ENCODE measurements at regions not wholly inside any gene's neighbourhood (a gene's known extent, or its start where the extent isn't known, plus 50 kb on each side); places are given as distances from the start of the nearest gene placed in this dataset.

GRCh38 chr1:217230412-217230811, 400.5 kb downstream of the GPATCH2 start:
- no peaks in the 10 kb centered on the region for H4K20me1 ChIP-seq (replicated peaks; ENCODE audit: control insufficient read depth, insufficient read depth, low read length)
- H3K27ac ChIP-seq (ENCODE audit: extremely low read depth, low read depth, low read length), result no peak overlapping the region
- in situ Hi-C loops (cut with MboI) (no loop called here), intact Hi-C loops (cut with micrococcal nuclease) (no loop called here)
- H3K9me3 ChIP-seq (replicated peaks; ENCODE audit: control insufficient read depth, insufficient read depth, low read depth, low read length), result no peaks in the 10 kb centered on the region
- H3K36me3 ChIP-seq (ENCODE audit: control insufficient read depth, insufficient read depth, low read length), result no peaks in the 10 kb centered on the region
- WGBS (ENCODE audit: insufficient coverage, low coverage, missing lambda C conversion rate), result 0% methylated on average over 2 of the region's 2 CpGs
- ChIA-PET CTCF (ENCODE audit: low intra/inter-chr PET ratio) (no interaction called here), POLR2A (no interaction called here)
- H2AFZ ChIP-seq (ENCODE audit: low read depth, low read length), result no peak overlapping the region
- H3K27me3 ChIP-seq (ENCODE audit: control insufficient read depth in 2 of 2, insufficient read depth in 2 of 2, low read length in 2 of 2), result no peaks in the 10 kb centered on the region
- no peak overlapping the region for H3K9ac ChIP-seq (ENCODE audit: insufficient read depth in 1 of 2, low read depth in 2 of 2, low read length in 2 of 2)
- DNase-seq (ENCODE audit: extremely low read depth in 1 of 4, low spot score in 3 of 4) (no peak), ATAC-seq (no peak), FAIRE-seq (no peak)
- H3K4me2 ChIP-seq (ENCODE audit: insufficient read depth, low read length), result no peak overlapping the region
- no peaks in the 10 kb centered on the region for H3K9me1 ChIP-seq (ENCODE audit: control insufficient read depth, insufficient read depth, low read length)
- BruUV-seq (replicated peaks), result no TSS peak
- no peaks in the 10 kb centered on the region for H3K4me1 ChIP-seq (replicated peaks in 1 of 2; ENCODE audit: control insufficient read depth in 2 of 2, insufficient read depth in 2 of 2, low read length in 2 of 2)
- no peak for TF ChIP-seq MTA3 (IDR thresholded peaks at IDR 0.05; ENCODE audit: borderline replicate concordance)
- no peak overlapping the region for H3K4me3 ChIP-seq
- no peaks in the 10 kb centered on the region for H3K79me2 ChIP-seq (ENCODE audit: control insufficient read depth, insufficient read depth, low read length)

DNA sequence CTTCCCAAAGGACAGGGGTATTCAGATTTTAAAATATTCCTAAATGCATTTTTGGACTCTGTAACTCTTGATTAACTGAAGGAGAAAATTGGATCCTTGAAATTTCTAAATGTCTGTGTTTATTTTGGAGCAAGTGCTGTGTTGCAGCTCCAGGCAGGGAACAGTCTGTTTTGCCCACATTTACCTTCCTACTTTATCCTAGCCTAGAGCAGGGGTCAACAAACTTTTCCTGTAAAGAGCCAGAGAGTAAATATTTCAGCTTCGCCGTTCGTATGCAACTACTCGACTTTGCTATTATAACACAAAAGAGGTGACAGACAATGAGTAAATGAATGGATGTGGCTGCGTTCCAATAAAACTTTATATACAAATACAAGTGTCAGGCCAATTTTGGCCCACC, 402.2 kb downstream of the GPATCH2 start:
- Histone ChIP-seq H3K36me3 (ENCODE audit: control insufficient read depth, insufficient read depth, low read length) (no peaks in the 10 kb centered on the region), H3K9me3 (replicated peaks; ENCODE audit: control insufficient read depth, insufficient read depth, low read depth, low read length) (no peaks in the 10 kb centered on the region), H3K79me2 (ENCODE audit: control insufficient read depth, insufficient read depth, low read length) (no peaks in the 10 kb centered on the region), H4K20me1 (replicated peaks; ENCODE audit: control insufficient read depth, insufficient read depth, low read length) (no peaks in the 10 kb centered on the region), H3K4me3 (no peak overlapping the region), H2AFZ (ENCODE audit: low read depth, low read length) (no peak overlapping the region), H3K9ac (ENCODE audit: insufficient read depth in 1 of 2, low read depth in 2 of 2, low read length in 2 of 2) (no peak overlapping the region), H3K4me1 (replicated peaks in 1 of 2; ENCODE audit: control insufficient read depth in 2 of 2, insufficient read depth in 2 of 2, low read length in 2 of 2) (no peaks in the 10 kb centered on the region), H3K27ac (ENCODE audit: extremely low read depth, low read depth, low read length) (no peak overlapping the region), H3K27me3 (ENCODE audit: control insufficient read depth in 2 of 2, insufficient read depth in 2 of 2, low read length in 2 of 2) (no peaks in the 10 kb centered on the region), H3K4me2 (ENCODE audit: insufficient read depth, low read length) (no peak overlapping the region), H3K9me1 (ENCODE audit: control insufficient read depth, insufficient read depth, low read length) (no peaks in the 10 kb centered on the region)
- WGBS (ENCODE audit: insufficient coverage, low coverage, missing lambda C conversion rate), result 0% methylated on average over 5 of the region's 5 CpGs
- CTCF ChIA-PET (ENCODE audit: low intra/inter-chr PET ratio), result no interaction called here
- ATAC-seq, result no peak
- POLR2A ChIA-PET, result no interaction called here
- DNase-seq (ENCODE audit: extremely low read depth in 1 of 4, low spot score in 3 of 4), result no peak
- no TSS peak for BruUV-seq (replicated peaks)
- in situ Hi-C loops (cut with MboI), result no loop called here
- intact Hi-C loops (cut with micrococcal nuclease), result no loop called here
- no peak for FAIRE-seq
- TF ChIP-seq FOXO4 (CRISPR knock-in tag; IDR thresholded peaks at IDR 0.05) (no peak), ZNF511 (CRISPR knock-in tag; IDR thresholded peaks at IDR 0.05) (no peak), AFF1 (IDR thresholded peaks at IDR 0.05; ENCODE audit: low read depth in 1 of 2, partially characterized antibody in 2 of 2) (no peak), ZNF253 (CRISPR knock-in tag; conservative IDR thresholded peaks at IDR 0.05) (no peak), ZBTB1 (CRISPR knock-in tag; IDR thresholded peaks at IDR 0.05; ENCODE audit: borderline replicate concordance, low read depth) (no peak), SIN3A (IDR thresholded peaks at IDR 0.05; ENCODE audit: borderline replicate concordance in 2 of 2, control insufficient read depth in 1 of 2, low read depth in 2 of 2, low read length in 2 of 2) (no peak), ZNF143 (CRISPR knock-in tag; IDR thresholded peaks at IDR 0.05) (no peak), ZEB2 (IDR thresholded peaks at IDR 0.05) (no peak), USF2 (CRISPR knock-in tag; IDR thresholded peaks at IDR 0.05) (no peak)
